ENCODE measurements at regions not wholly inside any gene's neighbourhood (a gene's known extent, or its start where the extent isn't known, plus 50 kb on each side); places are given as distances from the start of the nearest gene placed in this dataset.
A peak's percentile ranks its signal among the peaks of the same experiment; 100 is the strongest.
"Not testable (repeated sequence)": the region's sequence is repeated elsewhere in the genome, so short reads cannot be mapped to it uniquely, and the experiment has no call there.

- H3K4me3 ChIP-seq, result no peak overlapping the region
- no peak for ATAC-seq (replicated peaks in 6 of 8)
- H3K27ac ChIP-seq, result no peak overlapping the region
- 85 to 100% (median 93%) methylated on average over 1 to 5 of the region's 5 CpGs; no CpG with 5 or more reads in 1 of the 10 experiments for WGBS, 10 experiments
- peaks cover 2 to 16% of the 10 kb centered on the region in 2 donors for H3K4me1 ChIP-seq (replicated peaks in 1 of 2)
- in situ Hi-C loops (cut with MboI; ENCODE audit: low pct_unique_long_range_greater_than_20kb in 2 of 9, low sequenced_read_pairs in 9 of 9, unreplicated experiment in 9 of 9), result no loop called here
These were observed 71.0 kb downstream of the COQ2 start for GRCh38 chr4:83213640-83214039.

GRCh38 chr4:83212041-83212851, 72.4 kb downstream of the COQ2 start:
- Histone ChIP-seq H3K4me3 (no peak overlapping the region), H3K27ac (no peak overlapping the region), H3K4me1 (replicated peaks in 1 of 2) (peaks cover 2 to 16% of the 10 kb centered on the region in 2 donors)
- ATAC-seq (replicated peaks in 6 of 8), result peak in 2 of 8 experiments; percentile 14 to 43
- in situ Hi-C loops (cut with MboI; ENCODE audit: low pct_unique_long_range_greater_than_20kb in 2 of 9, low sequenced_read_pairs in 9 of 9, unreplicated experiment in 9 of 9), result no loop called here
- WGBS, 10 experiments, result 11 to 86% (median 60%) methylated on average over 1 to 5 of the region's 9 CpGs; no CpG with 5 or more reads in 2 of the 10 experiments

GRCh38 chr4:83209419-83209818, 75.2 kb downstream of the COQ2 start:
- peaks cover 2 to 16% of the 10 kb centered on the region in 2 donors for H3K4me1 ChIP-seq (replicated peaks in 1 of 2)
- 0 to 100% (median 19%) methylated on average over 1 to 4 of the region's 4 CpGs; no CpG with 5 or more reads in 2 of the 10 experiments for WGBS, 10 experiments
- no peak overlapping the region for H3K4me3 ChIP-seq
- in situ Hi-C loops (cut with MboI; ENCODE audit: low pct_unique_long_range_greater_than_20kb in 2 of 9, low sequenced_read_pairs in 9 of 9, unreplicated experiment in 9 of 9), result no loop called here
- no peak overlapping the region for H3K27ac ChIP-seq
- ATAC-seq (replicated peaks in 6 of 8), result peak in 4 of 8 experiments; percentile 14 to 75 (median 40)

GRCh38 chr4:83208371-83209365, 75.9 kb downstream of the COQ2 start:
- Histone ChIP-seq H3K4me1 (replicated peaks in 1 of 2) (peaks cover 2 to 16% of the 10 kb centered on the region in 2 donors), H3K4me3 (no peak overlapping the region), H3K27ac (no peak overlapping the region)
- in situ Hi-C loops (cut with MboI; ENCODE audit: low pct_unique_long_range_greater_than_20kb in 2 of 9, low sequenced_read_pairs in 9 of 9, unreplicated experiment in 9 of 9), result no loop called here
- WGBS, 10 experiments, result 0 to 93% (median 60%) methylated on average over 1 to 4 of the region's 4 CpGs; no CpG with 5 or more reads in 1 of the 10 experiments
- ATAC-seq (replicated peaks in 6 of 8), result peak in 3 of 8 experiments; percentile 26 to 60 (median 38)

GRCh38 chr4:83207497-83208101, 77.0 kb downstream of the COQ2 start:
- no peak overlapping the region for H3K27ac ChIP-seq
- H3K4me1 ChIP-seq (replicated peaks in 1 of 2), result peaks cover 2 to 16% of the 10 kb centered on the region in 2 donors
- in situ Hi-C loops (cut with MboI; ENCODE audit: low pct_unique_long_range_greater_than_20kb in 2 of 9, low sequenced_read_pairs in 9 of 9, unreplicated experiment in 9 of 9), result no loop called here
- WGBS, 10 experiments, result 8 to 85% (median 65%) methylated on average over 2 to 6 of the region's 6 CpGs; no CpG with 5 or more reads in 2 of the 10 experiments
- no peak overlapping the region for H3K4me3 ChIP-seq
- ATAC-seq (replicated peaks in 6 of 8), result peak in 2 of 8 experiments; percentile 11 to 70

GRCh38 chr4:83205760-83206159, 78.8 kb downstream of the COQ2 start:
- WGBS, 10 experiments, result 0 to 58% (median 39%) methylated on average over 1 to 2 of the region's 2 CpGs
- ATAC-seq (replicated peaks in 6 of 8), result no peak
- no peak overlapping the region for H3K4me3 ChIP-seq
- no peak overlapping the region for H3K27ac ChIP-seq
- H3K4me1 ChIP-seq (replicated peaks in 1 of 2), result peaks cover 2 to 10% of the 10 kb centered on the region in 2 donors
- in situ Hi-C loops (cut with MboI; ENCODE audit: low pct_unique_long_range_greater_than_20kb in 2 of 9, low sequenced_read_pairs in 9 of 9, unreplicated experiment in 9 of 9), result no loop called here

GRCh38 chr4:83204731-83205130, 79.9 kb downstream of the COQ2 start:
- Histone ChIP-seq H3K27ac (no peak overlapping the region), H3K4me1 (replicated peaks in 1 of 2) (peaks cover 2 to 5% of the 10 kb centered on the region in 2 donors), H3K4me3 (no peak overlapping the region)
- in situ Hi-C loops (cut with MboI; ENCODE audit: low pct_unique_long_range_greater_than_20kb in 2 of 9, low sequenced_read_pairs in 9 of 9, unreplicated experiment in 9 of 9), result no loop called here
- no peak for ATAC-seq (replicated peaks in 6 of 8)
- 0 to 53% (median 33%) methylated on average over 1 to 3 of the region's 3 CpGs; no CpG with 5 or more reads in 5 of the 10 experiments for WGBS, 10 experiments

GRCh38 chr4:83201761-83202160, 82.8 kb downstream of the COQ2 start:
- 41 to 100% (median 100%) methylated on average over 1 to 4 of the region's 4 CpGs; no CpG with 5 or more reads in 3 of the 10 experiments for WGBS, 10 experiments
- no peak overlapping the region for H3K27ac ChIP-seq
- in situ Hi-C loops (cut with MboI; ENCODE audit: low pct_unique_long_range_greater_than_20kb in 2 of 9, low sequenced_read_pairs in 9 of 9, unreplicated experiment in 9 of 9), result no loop called here
- H3K4me3 ChIP-seq, result no peak overlapping the region
- ATAC-seq (replicated peaks in 6 of 8), result no peak
- no peaks in the 10 kb centered on the region for H3K4me1 ChIP-seq (replicated peaks in 1 of 2)

- WGBS, 10 experiments, result 29 to 100% (median 68%) methylated on average over 2 to 8 of the region's 10 CpGs
- H3K4me3 ChIP-seq, result no peak overlapping the region
- no peak for ATAC-seq (replicated peaks in 6 of 8)
- no peaks in the 10 kb centered on the region for H3K4me1 ChIP-seq (replicated peaks in 1 of 2)
- H3K27ac ChIP-seq, result no peak overlapping the region
- in situ Hi-C loops (cut with MboI; ENCODE audit: low pct_unique_long_range_greater_than_20kb in 2 of 9, low sequenced_read_pairs in 9 of 9, unreplicated experiment in 9 of 9), result no loop called here
These were observed 83.2 kb upstream of the PLAC8 start for GRCh38 chr4:83197555-83198235.

- H3K27ac ChIP-seq, result no peak overlapping the region
- H3K4me1 ChIP-seq (replicated peaks in 1 of 2), result no peaks in the 10 kb centered on the region
- H3K4me3 ChIP-seq, result no peak overlapping the region
- 79 to 100% (median 92%) methylated on average over 1 to 2 of the region's 2 CpGs; no CpG with 5 or more reads in 6 of the 10 experiments for WGBS, 10 experiments
- in situ Hi-C loops (cut with MboI; ENCODE audit: low pct_unique_long_range_greater_than_20kb in 2 of 9, low sequenced_read_pairs in 9 of 9, unreplicated experiment in 9 of 9), result no loop called here
- no peak for ATAC-seq (replicated peaks in 6 of 8)
These were observed 82.4 kb upstream of the PLAC8 start for GRCh38 chr4:83196921-83197320.

- in situ Hi-C loops (cut with MboI; ENCODE audit: low pct_unique_long_range_greater_than_20kb in 2 of 9, low sequenced_read_pairs in 9 of 9, unreplicated experiment in 9 of 9), result no loop called here
- 67 to 100% (median 80%) methylated on average over 1 to 3 of the region's 3 CpGs; no CpG with 5 or more reads in 5 of the 10 experiments for WGBS, 10 experiments
- no peak overlapping the region for H3K4me3 ChIP-seq
- H3K27ac ChIP-seq, result no peak overlapping the region
- H3K4me1 ChIP-seq (replicated peaks in 1 of 2), result no peaks in the 10 kb centered on the region
- peak in 1 of 8 experiments; percentile 67 for ATAC-seq (replicated peaks in 6 of 8)
These were observed 80.7 kb upstream of the PLAC8 start for GRCh38 chr4:83195269-83195668.

- WGBS, 10 experiments, result 87 to 92% (median 88%) methylated on average over 2 to 4 of the region's 7 CpGs; no CpG with 5 or more reads in 7 of the 10 experiments
- H3K4me1 ChIP-seq (replicated peaks in 1 of 2); H3K4me3 ChIP-seq; H3K27ac ChIP-seq; ATAC-seq (replicated peaks in 6 of 8); in situ Hi-C loops (cut with MboI; ENCODE audit: low pct_unique_long_range_greater_than_20kb in 2 of 9, low sequenced_read_pairs in 9 of 9, unreplicated experiment in 9 of 9): not testable (repeated sequence)
These were observed 80.1 kb upstream of the PLAC8 start for GRCh38 chr4:83194588-83194987.

All from motor neuron (in vitro differentiated cells).